ENCODE measurements at regions not wholly inside any gene's neighbourhood (a gene's known extent, or its start where the extent isn't known, plus 50 kb on each side); places are given as distances from the start of the nearest gene placed in this dataset.

- Histone ChIP-seq H2AFZ (ENCODE audit: low read depth, low read length) (no peak overlapping the region), H3K27ac (ENCODE audit: insufficient read depth, low read depth, low read length) (no peak overlapping the region), H3K9me1 (replicated peaks; ENCODE audit: control insufficient read depth, extremely low read depth, insufficient read depth, low read length) (no peaks in the 10 kb centered on the region), H4K20me1 (replicated peaks; ENCODE audit: control insufficient read depth, extremely low read depth, insufficient read depth, low read length) (no peaks in the 10 kb centered on the region), H3K4me3 (replicated peaks in 1 of 3; ENCODE audit: insufficient read depth in 1 of 3, low read depth in 1 of 3, low read length in 3 of 3) (no peak overlapping the region), H3K27me3 (ENCODE audit: control insufficient read depth in 2 of 2, insufficient read depth in 2 of 2, low read length in 2 of 2) (no peaks in the 10 kb centered on the region), H3K36me3 (ENCODE audit: control insufficient read depth in 2 of 2, extremely low read depth in 1 of 2, insufficient read depth in 2 of 2, low read length in 2 of 2) (no peaks in the 10 kb centered on the region), H3K79me2 (ENCODE audit: control insufficient read depth, insufficient read depth, low read length) (no peaks in the 10 kb centered on the region), H3K9ac (replicated peaks; ENCODE audit: extremely low read depth, insufficient read depth, low read length) (no peak overlapping the region), H3K4me1 (ENCODE audit: control insufficient read depth, extremely low read depth, insufficient read depth, low read length) (no peaks in the 10 kb centered on the region), H3K9me3 (replicated peaks; ENCODE audit: control insufficient read depth, insufficient read depth, low read length) (no peaks in the 10 kb centered on the region), H3K4me2 (ENCODE audit: insufficient read depth, low read length) (no peak overlapping the region)
- ChIA-PET CTCF (no interaction called here), POLR2A (no interaction called here)
- dilution Hi-C loops (cut with MboI; ENCODE audit: extremely low pct_ligation_motif_present, low sequenced_read_pairs) (no loop called here), intact Hi-C loops (cut with micrococcal nuclease) (no loop called here)
- BruUV-seq (replicated peaks): no TSS peak
- DNase-seq (ENCODE audit: low read depth, low spot score) (no peak), FAIRE-seq (no peak)
- TF ChIP-seq CTCF (IDR thresholded peaks at IDR 0.05; ENCODE audit: extremely low read depth in 1 of 2, insufficient read depth in 1 of 2, low read depth in 1 of 2, low read length in 2 of 2): no peak
- TF ChIP-seq EZH2 (IDR thresholded peaks at IDR 0.05; ENCODE audit: borderline replicate concordance, low read depth, low read length, severe bottlenecking): no peak
- TF ChIP-seq GATA2 (IDR thresholded peaks at IDR 0.05; ENCODE audit: insufficient read depth, insufficient read length, low read depth, low read length): no peak
- TF ChIP-seq MAX (IDR thresholded peaks at IDR 0.05; ENCODE audit: insufficient read depth, insufficient read length): no peak
- TF ChIP-seq POLR2A (IDR thresholded peaks at IDR 0.05; ENCODE audit: low read depth, low read length): no peak
- no peak for TF ChIP-seq JUN (IDR thresholded peaks at IDR 0.05; ENCODE audit: borderline replicate concordance, insufficient read depth, insufficient read length, low read depth)
- TF ChIP-seq FOS (IDR thresholded peaks at IDR 0.05; ENCODE audit: borderline replicate concordance, insufficient read depth, low read length): no peak
- no peak for TF ChIP-seq MYC (IDR thresholded peaks at IDR 0.05; ENCODE audit: low read depth, low read length)
- no peak for TF ChIP-seq POLR2AphosphoS5 (IDR thresholded peaks at IDR 0.05; ENCODE audit: insufficient read depth, low read depth, low read length)
Observed at GRCh38 chr4:117375101-117375500, 289.7 kb upstream of the TRAM1L1 start.
